Uterus (tissue), 3 donors: ENCODE measurements at regions not wholly inside any gene's neighbourhood (a gene's known extent, or its start where the extent isn't known, plus 50 kb on each side); places are given as distances from the start of the nearest gene placed in this dataset.

Experiments used
- DNase-seq, 2 donors: peaks; one replicate each; pipeline ENCODE4 v3.0.0-alpha.2; 2019 to 2020
- H3K27ac ChIP-seq, 2 donors: fragments of 200-600 bp; sonication (generic); 1 replicate in 1 of 2; 2 replicates in 1 of 2; pipeline ENCODE4 v1.5.1; 2016 to 2018
- H3K27me3 ChIP-seq, 2 donors: fragments of 200-600 bp; sonication (generic); one replicate each; pipeline ENCODE4 v1.5.1; 2018 to 2019; ENCODE audit warnings: control low read depth in 1 of 2
- H3K36me3 ChIP-seq, 2 donors: fragments of 200-600 bp; sonication (generic); one replicate each; pipeline ENCODE4 v1.5.1; 2019; ENCODE audit warnings: control low read depth in 1 of 2
- H3K4me1 ChIP-seq, 2 donors: fragments of 200-600 bp; sonication (generic); one replicate each; pipeline ENCODE4 v1.5.1; 2018 to 2019; ENCODE audit warnings: control low read depth in 1 of 2
- H3K4me3 ChIP-seq, 2 donors: fragments of 200-600 bp; sonication (generic); 1 replicate in 1 of 2; 2 replicates in 1 of 2; pipeline ENCODE4 v1.5.1; 2018 to 2019; ENCODE audit warnings: mild to moderate bottlenecking in 1 of 2
- H3K9me3 ChIP-seq, 2 donors: fragments of 200-600 bp; sonication (generic); one replicate each; pipeline ENCODE4 v1.5.1; 2019; ENCODE audit warnings: control low read depth in 1 of 2
- CTCF ChIP-seq, 4 experiments: fragments of 200-600 bp in 2 of 4; fragments of 450-650 bp in 2 of 4; sonication (generic) in 2 of 4; IDR thresholded peaks; one replicate each; pipeline ENCODE4 v1.5.1; 2016 to 2019; ENCODE audit warnings: antibody characterized with exemption in 4 of 4, mild to moderate bottlenecking in 2 of 4, moderate library complexity in 1 of 4
- POLR2A ChIP-seq, 2 donors: fragments of 450-650 bp; IDR thresholded peaks; one replicate each; pipeline ENCODE4 v1.6.1; 2016; ENCODE audit warnings: antibody characterized with exemption in 2 of 2, mild to moderate bottlenecking in 1 of 2, moderate library complexity in 1 of 2
- intact Hi-C: fragments of 100-400 bp; cut with DNase I; formaldehyde crosslinking; loops from one replicate; pipeline ENCODE4 v1.15.1; 2023; ENCODE audit warnings: low total_unique reads
- donor health status: DM: yes; HTN: yes; CAD: no.

DNA sequence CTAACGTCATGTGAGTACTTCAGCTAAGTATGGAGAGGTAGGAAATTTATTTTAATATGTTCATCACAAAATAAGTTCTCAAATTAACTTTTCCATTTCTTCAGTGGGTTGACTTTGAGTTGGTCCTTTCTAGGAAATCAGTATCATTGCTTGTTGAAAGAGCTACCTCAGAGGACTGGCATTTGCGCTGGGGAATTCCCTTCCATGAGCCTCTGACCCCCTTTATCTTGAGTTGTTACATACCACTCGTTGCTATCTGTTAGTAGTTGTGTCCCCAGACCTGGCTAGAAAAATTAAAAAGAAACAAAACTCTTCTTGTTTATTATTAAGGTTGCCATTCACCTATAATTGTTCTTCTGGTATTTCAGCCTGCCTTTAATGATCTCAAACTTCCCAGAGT lies 96.8 kb upstream of the ROBO2 start:
- intact Hi-C loops = no loop called here
- no peaks in the 10 kb centered on the region for H3K9me3 ChIP-seq
- H3K4me1 ChIP-seq = no peaks in the 10 kb centered on the region
- no peak overlapping the region for H3K27ac ChIP-seq
- TF ChIP-seq POLR2A (IDR thresholded peaks at IDR 0.05) (no peak), CTCF (IDR thresholded peaks at IDR 0.05) (no peak)
- no peak for DNase-seq
- no peaks in the 10 kb centered on the region for H3K27me3 ChIP-seq
- H3K36me3 ChIP-seq = no peaks in the 10 kb centered on the region
- H3K4me3 ChIP-seq = no peak overlapping the region

GRCh38 chr3:76943671-76944070 lies 96.2 kb upstream of the ROBO2 start:
- H3K9me3 ChIP-seq = no peaks in the 10 kb centered on the region
- H3K27ac ChIP-seq = no peak overlapping the region
- no peak for DNase-seq
- TF ChIP-seq POLR2A (IDR thresholded peaks at IDR 0.05) (no peak), CTCF (IDR thresholded peaks at IDR 0.05) (no peak)
- H3K4me3 ChIP-seq = no peak overlapping the region
- no peaks in the 10 kb centered on the region for H3K36me3 ChIP-seq
- no peaks in the 10 kb centered on the region for H3K4me1 ChIP-seq
- intact Hi-C loops = no loop called here
- no peaks in the 10 kb centered on the region for H3K27me3 ChIP-seq

DNA sequence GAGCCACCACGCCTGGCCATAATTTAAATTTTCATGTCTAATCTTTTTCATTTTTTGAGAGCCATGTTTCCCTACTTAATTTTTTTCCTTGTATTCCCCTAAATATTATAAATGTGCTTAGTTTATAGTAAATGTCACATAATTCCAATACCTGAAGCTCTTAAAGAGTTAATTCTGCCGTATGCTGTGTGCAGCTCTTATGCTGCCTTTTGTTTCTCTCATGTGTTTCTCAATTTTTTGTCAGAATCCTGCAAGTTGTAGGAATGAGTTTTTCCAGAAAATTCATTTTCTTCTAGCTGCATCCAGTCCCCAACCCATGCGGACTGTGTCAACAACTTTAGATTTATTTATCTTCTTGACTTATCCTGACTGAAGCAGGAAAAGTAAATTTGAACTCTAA lies 90.9 kb upstream of the ROBO2 start:
- no peak overlapping the region for H3K4me3 ChIP-seq

DNA sequence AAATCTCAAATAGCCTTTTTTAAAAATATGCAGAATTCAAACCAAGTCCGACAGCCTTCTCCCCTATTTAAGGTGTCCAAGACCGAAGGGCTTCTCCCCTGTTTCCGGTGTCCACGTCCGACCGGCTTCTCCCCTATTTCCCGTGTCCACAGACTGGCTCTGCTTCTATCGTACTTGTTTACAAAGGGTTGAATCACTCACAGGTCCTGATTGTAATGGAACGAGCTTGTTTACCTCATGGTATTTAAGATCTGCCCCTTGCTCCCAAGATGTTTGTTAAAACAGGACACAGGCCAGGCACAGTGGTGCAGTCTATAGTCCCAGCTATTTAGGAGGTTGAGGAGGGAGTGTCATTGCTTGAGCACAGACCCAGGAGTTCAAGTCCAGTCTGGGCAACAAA lies 90.4 kb upstream of the ROBO2 start:
- H3K36me3 ChIP-seq = no peaks in the 10 kb centered on the region
- no peak overlapping the region for H3K4me3 ChIP-seq
- no peak overlapping the region for H3K27ac ChIP-seq
- H3K9me3 ChIP-seq = no peaks in the 10 kb centered on the region
- H3K27me3 ChIP-seq = no peaks in the 10 kb centered on the region
- no peak for TF ChIP-seq CTCF (IDR thresholded peaks at IDR 0.05)
- intact Hi-C loops = no loop called here
- no peaks in the 10 kb centered on the region for H3K4me1 ChIP-seq
- no peak for DNase-seq

More for the DNA sequence above, 90.9 kb upstream of the ROBO2 start:
- no peaks in the 10 kb centered on the region for H3K9me3 ChIP-seq
- no peak for DNase-seq
- no peaks in the 10 kb centered on the region for H3K36me3 ChIP-seq
- intact Hi-C loops = no loop called here
- H3K27ac ChIP-seq = no peak overlapping the region
- H3K27me3 ChIP-seq = no peaks in the 10 kb centered on the region
- TF ChIP-seq CTCF (IDR thresholded peaks at IDR 0.05) = no peak
- no peak for TF ChIP-seq POLR2A (IDR thresholded peaks at IDR 0.05)
- H3K4me1 ChIP-seq = no peaks in the 10 kb centered on the region

DNA sequence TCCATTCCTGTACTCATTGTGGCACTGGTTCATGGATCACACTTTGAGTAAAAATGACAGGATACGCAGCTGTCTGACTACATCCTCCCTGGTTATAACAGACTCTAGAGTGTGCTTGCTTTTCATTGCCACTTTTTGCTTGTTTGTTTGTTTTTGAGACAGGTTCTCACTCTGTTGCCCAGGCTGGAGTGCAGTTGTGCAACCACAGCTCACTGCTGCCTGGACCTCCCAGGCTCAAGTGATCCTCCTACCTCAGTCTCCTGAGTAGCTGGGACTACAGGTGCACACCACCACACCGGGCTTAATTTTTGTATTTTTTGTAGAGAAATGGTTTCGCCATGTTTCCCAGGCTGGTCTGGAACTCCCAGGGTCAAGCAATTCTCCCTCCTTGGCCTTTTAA lies 89.3 kb upstream of the ROBO2 start:
- Histone ChIP-seq H3K4me3 (no peak overlapping the region), H3K4me1 (no peaks in the 10 kb centered on the region), H3K27ac (no peak overlapping the region), H3K36me3 (no peaks in the 10 kb centered on the region), H3K9me3 (no peaks in the 10 kb centered on the region), H3K27me3 (no peaks in the 10 kb centered on the region)
- intact Hi-C loops = no loop called here
- TF ChIP-seq POLR2A (IDR thresholded peaks at IDR 0.05) (no peak), CTCF (IDR thresholded peaks at IDR 0.05) (no peak)
- no peak for DNase-seq
